HG03159 (cell line): ENCODE measurements at regions not wholly inside any gene's neighbourhood (a gene's known extent, or its start where the extent isn't known, plus 50 kb on each side); places are given as distances from the start of the nearest gene placed in this dataset.

Experiments used
- ATAC-seq: cut with Tn5 transposase; IDR thresholded peaks from one replicate; pipeline ENCODE4 v1.9.1; 2021; ENCODE audit warnings: mild to moderate bottlenecking, moderate library complexity; ENCODE audit not compliant: unreplicated experiment

GRCh38 chr2:43022896-43023295, 203.5 kb downstream of the ZFP36L2 start:
- no peak for ATAC-seq

GRCh38 chr2:43021791-43022509, 204.5 kb downstream of the ZFP36L2 start:
- no peak for ATAC-seq

- ATAC-seq, result no peak
Measured at GRCh38 chr2:43020990-43021669, 205.3 kb downstream of the ZFP36L2 start.

GRCh38 chr2:43020296-43020695, 206.1 kb downstream of the ZFP36L2 start:
- no peak for ATAC-seq

GRCh38 chr2:43019536-43020183, 206.7 kb downstream of the ZFP36L2 start:
- no peak for ATAC-seq

- ATAC-seq, result no peak
Measured at GRCh38 chr2:43019025-43019367, 207.4 kb downstream of the ZFP36L2 start.

- no peak for ATAC-seq
Measured at GRCh38 chr2:43018179-43019024, 208.0 kb downstream of the ZFP36L2 start.

GRCh38 chr2:43013821-43014345, 212.5 kb downstream of the ZFP36L2 start:
- no peak for ATAC-seq

- ATAC-seq, result no peak
Measured at GRCh38 chr2:43012966-43013365, 213.4 kb downstream of the ZFP36L2 start.

GRCh38 chr2:43011158-43011491, 215.3 kb downstream of the ZFP36L2 start:
- no peak for ATAC-seq

- no peak for ATAC-seq
Measured at GRCh38 chr2:43010438-43011157, 215.8 kb downstream of the ZFP36L2 start.

- ATAC-seq, result no peak
Measured at GRCh38 chr2:43009448-43009847, 217.0 kb downstream of the ZFP36L2 start.

GRCh38 chr2:43008388-43008787, 216.0 kb upstream of the HAAO start:
- ATAC-seq, result no peak

- ATAC-seq, result no peak
Measured at GRCh38 chr2:43007901-43008300, 215.5 kb upstream of the HAAO start.

GRCh38 chr2:43006834-43007543, 214.6 kb upstream of the HAAO start:
- no peak for ATAC-seq

GRCh38 chr2:43005975-43006833, 213.8 kb upstream of the HAAO start:
- no peak for ATAC-seq

- ATAC-seq, result no peak
Measured at GRCh38 chr2:43005245-43005974, 213.0 kb upstream of the HAAO start.

GRCh38 chr2:43004879-43005244, 212.5 kb upstream of the HAAO start:
- no peak for ATAC-seq
